GM12878 (cell line): ENCODE measurements at regions not wholly inside any gene's neighbourhood (a gene's known extent, or its start where the extent isn't known, plus 50 kb on each side); places are given as distances from the start of the nearest gene placed in this dataset.

Experiments
- ETV6 ChIP-seq, 2 experiments: fragments of 450-650 bp in 1 of 2; IDR thresholded peaks in 1 of 2; conservative IDR thresholded peaks in 1 of 2; 2 replicates each; pipeline ENCODE4 v1.6.1; 2014; ENCODE audit warnings: antibody characterized with exemption in 1 of 2, borderline replicate concordance in 1 of 2, low read depth in 1 of 2, mild to moderate bottlenecking in 1 of 2, moderate library complexity in 1 of 2
- HDAC2 ChIP-seq: fragments of 200-600 bp; sonication (generic); IDR thresholded peaks from 2 replicates; pipeline ENCODE4 v1.6.1; 2017
- NFIC ChIP-seq: IDR thresholded peaks from 2 replicates; pipeline ENCODE4 v1.6.1; 2012; ENCODE audit warnings: low read depth, mild to moderate bottlenecking, inconsistent platforms, low read length, moderate library complexity
- POLR2AphosphoS2 ChIP-seq: IDR thresholded peaks from 2 replicates; pipeline ENCODE4 v1.6.1; 2011; ENCODE audit warnings: low read depth, mild to moderate bottlenecking, low read length, improper control_type of control experiment, moderate library complexity
- POLR2AphosphoS5 ChIP-seq: IDR thresholded peaks from 2 replicates; pipeline ENCODE4 v1.6.1; 2011; ENCODE audit warnings: mild to moderate bottlenecking, low read length, inconsistent platforms
- RFX5 ChIP-seq: IDR thresholded peaks from 2 replicates; pipeline ENCODE4 v1.6.1; 2011; ENCODE audit warnings: low read depth, low read length, improper control_type of control experiment
- SIX5 ChIP-seq: IDR thresholded peaks from 2 replicates; pipeline ENCODE4 v1.6.1; 2011; ENCODE audit warnings: mild to moderate bottlenecking, low read depth, low read length, moderate library complexity; ENCODE audit not compliant: severe bottlenecking
- SMAD1 ChIP-seq: fragments of 450-650 bp; IDR thresholded peaks from 2 replicates; pipeline ENCODE4 v1.6.1; 2018; ENCODE audit warnings: mild to moderate bottlenecking, low read depth; ENCODE audit not compliant: partially characterized antibody
- SMC3 ChIP-seq: IDR thresholded peaks from 2 replicates; pipeline ENCODE4 v1.6.1; 2011; ENCODE audit warnings: low read length, improper control_type of control experiment, borderline replicate concordance
- TF ChIP-seq, protein P1 (sequence below): IDR thresholded peaks from 2 replicates; pipeline ENCODE4 v1.6.1; 2011; ENCODE audit warnings: mild to moderate bottlenecking, low read depth, low read length, moderate library complexity; ENCODE audit not compliant: insufficient replicate concordance
- TF ChIP-seq, protein P2 (sequence below): IDR thresholded peaks from 2 replicates; pipeline ENCODE4 v1.6.1; 2012; ENCODE audit warnings: low read depth, low read length, improper control_type of control experiment
- TF ChIP-seq, protein P3 (sequence below): fragments of 450-650 bp; IDR thresholded peaks from 2 replicates; pipeline ENCODE4 v1.6.1; 2017; ENCODE audit warnings: mild to moderate bottlenecking, moderate library complexity
- TF ChIP-seq, protein P4 (sequence below): fragments of 450-650 bp; IDR thresholded peaks from 2 replicates; pipeline ENCODE4 v1.6.1; 2017; ENCODE audit warnings: borderline replicate concordance
- TF ChIP-seq, protein P5 (sequence below): fragments of 450-650 bp; formaldehyde crosslinking; IDR thresholded peaks from 2 replicates; pipeline ENCODE4 v1.4.0; 2020; ENCODE audit warnings: mild to moderate bottlenecking, moderate library complexity
- TF ChIP-seq, protein P6 (sequence below): IDR thresholded peaks from 2 replicates; pipeline ENCODE4 v1.6.1; 2012; ENCODE audit warnings: low read length, inconsistent platforms

DNA sequence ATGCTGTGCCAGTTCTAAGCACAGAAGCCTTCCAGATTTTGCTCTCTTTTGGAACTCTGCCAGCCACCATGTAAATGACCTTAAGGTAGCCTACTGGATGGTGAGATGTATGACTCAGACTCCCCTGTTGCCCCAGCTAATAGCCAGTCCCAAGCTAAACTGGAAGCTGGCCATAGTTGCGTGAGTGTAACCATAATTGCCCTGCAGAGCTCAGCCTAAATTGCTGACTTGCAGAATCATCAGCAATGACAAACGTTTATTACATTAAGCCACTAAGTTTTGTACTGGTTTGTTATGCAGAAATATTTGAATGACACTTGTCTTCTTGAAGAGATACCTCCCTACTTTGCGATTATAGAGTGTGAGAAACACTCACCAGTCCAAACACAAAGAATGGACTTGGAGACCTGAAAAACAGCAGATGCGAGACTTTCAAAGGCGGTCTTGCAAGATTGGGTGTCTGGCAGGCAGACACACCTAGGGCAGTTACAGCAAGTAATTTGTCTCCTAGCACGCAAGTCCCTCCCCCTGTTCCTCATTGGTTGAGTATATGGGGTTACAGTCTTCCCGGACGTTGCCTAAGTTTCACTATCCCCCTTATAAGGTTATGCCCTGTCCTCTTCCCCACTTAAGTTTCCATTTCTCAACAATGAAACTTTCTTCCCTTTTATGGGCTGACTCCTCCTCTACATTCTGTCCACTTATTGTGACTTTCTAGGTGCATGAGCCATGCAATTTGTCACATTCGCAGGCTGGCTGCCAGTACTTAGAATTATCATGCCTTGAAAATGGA is 83.6 kb upstream of the XCR1 start (continued):
- TF ChIP-seq, protein P1, sequence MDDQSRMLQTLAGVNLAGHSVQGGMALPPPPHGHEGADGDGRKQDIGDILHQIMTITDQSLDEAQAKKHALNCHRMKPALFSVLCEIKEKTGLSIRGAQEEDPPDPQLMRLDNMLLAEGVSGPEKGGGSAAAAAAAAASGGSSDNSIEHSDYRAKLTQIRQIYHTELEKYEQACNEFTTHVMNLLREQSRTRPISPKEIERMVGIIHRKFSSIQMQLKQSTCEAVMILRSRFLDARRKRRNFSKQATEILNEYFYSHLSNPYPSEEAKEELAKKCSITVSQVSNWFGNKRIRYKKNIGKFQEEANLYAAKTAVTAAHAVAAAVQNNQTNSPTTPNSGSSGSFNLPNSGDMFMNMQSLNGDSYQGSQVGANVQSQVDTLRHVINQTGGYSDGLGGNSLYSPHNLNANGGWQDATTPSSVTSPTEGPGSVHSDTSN = no peak
- TF ChIP-seq ETV6 (conservative IDR thresholded peaks at IDR 0.05 in 1 of 2, IDR thresholded peaks at IDR 0.05 in 1 of 2; ENCODE audit: borderline replicate concordance in 1 of 2, low read depth in 1 of 2) (peak in 1 of 2 experiments; percentile 45; a peak in 1 of 4 replicates), HDAC2 (no peak), RFX5 (peak; percentile 61; the same call in 1 of the 2 replicates), SMC3 (peak; percentile 2; the same call in 1 of the 2 replicates), POLR2AphosphoS2 (peak; percentile 70; the same call in 1 of the 2 replicates), POLR2AphosphoS5 (peak; percentile 97), SMAD1 (peak; percentile 66), NFIC (no peak), SIX5 (no peak)
- TF ChIP-seq, protein P2, sequence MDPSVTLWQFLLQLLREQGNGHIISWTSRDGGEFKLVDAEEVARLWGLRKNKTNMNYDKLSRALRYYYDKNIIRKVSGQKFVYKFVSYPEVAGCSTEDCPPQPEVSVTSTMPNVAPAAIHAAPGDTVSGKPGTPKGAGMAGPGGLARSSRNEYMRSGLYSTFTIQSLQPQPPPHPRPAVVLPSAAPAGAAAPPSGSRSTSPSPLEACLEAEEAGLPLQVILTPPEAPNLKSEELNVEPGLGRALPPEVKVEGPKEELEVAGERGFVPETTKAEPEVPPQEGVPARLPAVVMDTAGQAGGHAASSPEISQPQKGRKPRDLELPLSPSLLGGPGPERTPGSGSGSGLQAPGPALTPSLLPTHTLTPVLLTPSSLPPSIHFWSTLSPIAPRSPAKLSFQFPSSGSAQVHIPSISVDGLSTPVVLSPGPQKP = peak; percentile 62; the same call in 1 of the 2 replicates
- TF ChIP-seq, protein P3, sequence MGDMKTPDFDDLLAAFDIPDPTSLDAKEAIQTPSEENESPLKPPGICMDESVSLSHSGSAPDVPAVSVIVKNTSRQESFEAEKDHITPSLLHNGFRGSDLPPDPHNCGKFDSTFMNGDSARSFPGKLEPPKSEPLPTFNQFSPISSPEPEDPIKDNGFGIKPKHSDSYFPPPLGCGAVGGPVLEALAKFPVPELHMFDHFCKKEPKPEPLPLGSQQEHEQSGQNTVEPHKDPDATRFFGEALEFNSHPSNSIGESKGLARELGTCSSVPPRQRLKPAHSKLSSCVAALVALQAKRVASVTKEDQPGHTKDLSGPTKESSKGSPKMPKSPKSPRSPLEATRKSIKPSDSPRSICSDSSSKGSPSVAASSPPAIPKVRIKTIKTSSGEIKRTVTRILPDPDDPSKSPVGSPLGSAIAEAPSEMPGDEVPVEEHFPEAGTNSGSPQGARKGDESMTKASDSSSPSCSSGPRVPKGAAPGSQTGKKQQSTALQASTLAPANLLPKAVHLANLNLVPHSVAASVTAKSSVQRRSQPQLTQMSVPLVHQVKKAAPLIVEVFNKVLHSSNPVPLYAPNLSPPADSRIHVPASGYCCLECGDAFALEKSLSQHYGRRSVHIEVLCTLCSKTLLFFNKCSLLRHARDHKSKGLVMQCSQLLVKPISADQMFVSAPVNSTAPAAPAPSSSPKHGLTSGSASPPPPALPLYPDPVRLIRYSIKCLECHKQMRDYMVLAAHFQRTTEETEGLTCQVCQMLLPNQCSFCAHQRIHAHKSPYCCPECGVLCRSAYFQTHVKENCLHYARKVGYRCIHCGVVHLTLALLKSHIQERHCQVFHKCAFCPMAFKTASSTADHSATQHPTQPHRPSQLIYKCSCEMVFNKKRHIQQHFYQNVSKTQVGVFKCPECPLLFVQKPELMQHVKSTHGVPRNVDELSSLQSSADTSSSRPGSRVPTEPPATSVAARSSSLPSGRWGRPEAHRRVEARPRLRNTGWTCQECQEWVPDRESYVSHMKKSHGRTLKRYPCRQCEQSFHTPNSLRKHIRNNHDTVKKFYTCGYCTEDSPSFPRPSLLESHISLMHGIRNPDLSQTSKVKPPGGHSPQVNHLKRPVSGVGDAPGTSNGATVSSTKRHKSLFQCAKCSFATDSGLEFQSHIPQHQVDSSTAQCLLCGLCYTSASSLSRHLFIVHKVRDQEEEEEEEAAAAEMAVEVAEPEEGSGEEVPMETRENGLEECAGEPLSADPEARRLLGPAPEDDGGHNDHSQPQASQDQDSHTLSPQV = no peak
- TF ChIP-seq, protein P4, sequence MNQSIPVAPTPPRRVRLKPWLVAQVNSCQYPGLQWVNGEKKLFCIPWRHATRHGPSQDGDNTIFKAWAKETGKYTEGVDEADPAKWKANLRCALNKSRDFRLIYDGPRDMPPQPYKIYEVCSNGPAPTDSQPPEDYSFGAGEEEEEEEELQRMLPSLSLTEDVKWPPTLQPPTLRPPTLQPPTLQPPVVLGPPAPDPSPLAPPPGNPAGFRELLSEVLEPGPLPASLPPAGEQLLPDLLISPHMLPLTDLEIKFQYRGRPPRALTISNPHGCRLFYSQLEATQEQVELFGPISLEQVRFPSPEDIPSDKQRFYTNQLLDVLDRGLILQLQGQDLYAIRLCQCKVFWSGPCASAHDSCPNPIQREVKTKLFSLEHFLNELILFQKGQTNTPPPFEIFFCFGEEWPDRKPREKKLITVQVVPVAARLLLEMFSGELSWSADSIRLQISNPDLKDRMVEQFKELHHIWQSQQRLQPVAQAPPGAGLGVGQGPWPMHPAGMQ = no peak
- TF ChIP-seq, protein P5, sequence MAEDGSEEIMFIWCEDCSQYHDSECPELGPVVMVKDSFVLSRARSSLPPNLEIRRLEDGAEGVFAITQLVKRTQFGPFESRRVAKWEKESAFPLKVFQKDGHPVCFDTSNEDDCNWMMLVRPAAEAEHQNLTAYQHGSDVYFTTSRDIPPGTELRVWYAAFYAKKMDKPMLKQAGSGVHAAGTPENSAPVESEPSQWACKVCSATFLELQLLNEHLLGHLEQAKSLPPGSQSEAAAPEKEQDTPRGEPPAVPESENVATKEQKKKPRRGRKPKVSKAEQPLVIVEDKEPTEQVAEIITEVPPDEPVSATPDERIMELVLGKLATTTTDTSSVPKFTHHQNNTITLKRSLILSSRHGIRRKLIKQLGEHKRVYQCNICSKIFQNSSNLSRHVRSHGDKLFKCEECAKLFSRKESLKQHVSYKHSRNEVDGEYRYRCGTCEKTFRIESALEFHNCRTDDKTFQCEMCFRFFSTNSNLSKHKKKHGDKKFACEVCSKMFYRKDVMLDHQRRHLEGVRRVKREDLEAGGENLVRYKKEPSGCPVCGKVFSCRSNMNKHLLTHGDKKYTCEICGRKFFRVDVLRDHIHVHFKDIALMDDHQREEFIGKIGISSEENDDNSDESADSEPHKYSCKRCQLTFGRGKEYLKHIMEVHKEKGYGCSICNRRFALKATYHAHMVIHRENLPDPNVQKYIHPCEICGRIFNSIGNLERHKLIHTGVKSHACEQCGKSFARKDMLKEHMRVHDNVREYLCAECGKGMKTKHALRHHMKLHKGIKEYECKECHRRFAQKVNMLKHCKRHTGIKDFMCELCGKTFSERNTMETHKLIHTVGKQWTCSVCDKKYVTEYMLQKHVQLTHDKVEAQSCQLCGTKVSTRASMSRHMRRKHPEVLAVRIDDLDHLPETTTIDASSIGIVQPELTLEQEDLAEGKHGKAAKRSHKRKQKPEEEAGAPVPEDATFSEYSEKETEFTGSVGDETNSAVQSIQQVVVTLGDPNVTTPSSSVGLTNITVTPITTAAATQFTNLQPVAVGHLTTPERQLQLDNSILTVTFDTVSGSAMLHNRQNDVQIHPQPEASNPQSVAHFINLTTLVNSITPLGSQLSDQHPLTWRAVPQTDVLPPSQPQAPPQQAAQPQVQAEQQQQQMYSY (CRISPR knock-in tag) = no peak
- TF ChIP-seq, protein P6, sequence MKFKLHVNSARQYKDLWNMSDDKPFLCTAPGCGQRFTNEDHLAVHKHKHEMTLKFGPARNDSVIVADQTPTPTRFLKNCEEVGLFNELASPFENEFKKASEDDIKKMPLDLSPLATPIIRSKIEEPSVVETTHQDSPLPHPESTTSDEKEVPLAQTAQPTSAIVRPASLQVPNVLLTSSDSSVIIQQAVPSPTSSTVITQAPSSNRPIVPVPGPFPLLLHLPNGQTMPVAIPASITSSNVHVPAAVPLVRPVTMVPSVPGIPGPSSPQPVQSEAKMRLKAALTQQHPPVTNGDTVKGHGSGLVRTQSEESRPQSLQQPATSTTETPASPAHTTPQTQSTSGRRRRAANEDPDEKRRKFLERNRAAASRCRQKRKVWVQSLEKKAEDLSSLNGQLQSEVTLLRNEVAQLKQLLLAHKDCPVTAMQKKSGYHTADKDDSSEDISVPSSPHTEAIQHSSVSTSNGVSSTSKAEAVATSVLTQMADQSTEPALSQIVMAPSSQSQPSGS = peak; percentile 39; the same call in 1 of the 2 replicates
